A673 (cell line): ENCODE measurements at regions not wholly inside any gene's neighbourhood (a gene's known extent, or its start where the extent isn't known, plus 50 kb on each side); places are given as distances from the start of the nearest gene placed in this dataset.

Experiments used
- EZH2 ChIP-seq: fragments of 200-600 bp; sonication (generic); IDR thresholded peaks from 2 replicates; pipeline ENCODE4 v1.6.1; 2017; ENCODE audit warnings: borderline replicate concordance, low read depth, mild to moderate bottlenecking, mixed read lengths, antibody characterized with exemption, low read length; ENCODE audit not compliant: poor library complexity, severe bottlenecking
- TF ChIP-seq, protein P1 (sequence below): fragments of 300-800, 200-600 bp; sonication (generic); conservative IDR thresholded peaks from 2 replicates; pipeline ENCODE4 v1.5.1; 2017; ENCODE audit warnings: low read depth, mild to moderate bottlenecking, antibody characterized with exemption, low read length, moderate library complexity, mixed read lengths

DNA sequence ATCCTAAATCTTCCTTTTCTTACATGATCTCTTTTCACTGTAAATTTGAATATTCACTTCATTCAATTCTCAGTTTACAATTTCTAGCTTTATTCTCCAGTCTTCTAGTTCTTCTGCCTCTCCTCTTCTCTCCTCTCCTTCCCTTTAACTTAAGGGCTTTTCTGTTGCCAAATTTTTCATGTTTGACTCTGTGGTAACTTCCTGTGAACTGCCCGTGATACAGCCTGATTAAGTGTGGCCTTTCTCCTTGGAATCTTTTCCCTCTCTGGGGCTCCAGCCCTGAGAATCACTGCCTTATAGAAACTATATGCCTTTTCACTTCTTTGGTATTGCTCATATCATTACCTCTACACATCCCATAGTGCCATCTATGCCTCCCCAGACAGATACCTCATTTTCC is 1923.8 kb upstream of the CELF4 start:
- TF ChIP-seq, protein P1, sequence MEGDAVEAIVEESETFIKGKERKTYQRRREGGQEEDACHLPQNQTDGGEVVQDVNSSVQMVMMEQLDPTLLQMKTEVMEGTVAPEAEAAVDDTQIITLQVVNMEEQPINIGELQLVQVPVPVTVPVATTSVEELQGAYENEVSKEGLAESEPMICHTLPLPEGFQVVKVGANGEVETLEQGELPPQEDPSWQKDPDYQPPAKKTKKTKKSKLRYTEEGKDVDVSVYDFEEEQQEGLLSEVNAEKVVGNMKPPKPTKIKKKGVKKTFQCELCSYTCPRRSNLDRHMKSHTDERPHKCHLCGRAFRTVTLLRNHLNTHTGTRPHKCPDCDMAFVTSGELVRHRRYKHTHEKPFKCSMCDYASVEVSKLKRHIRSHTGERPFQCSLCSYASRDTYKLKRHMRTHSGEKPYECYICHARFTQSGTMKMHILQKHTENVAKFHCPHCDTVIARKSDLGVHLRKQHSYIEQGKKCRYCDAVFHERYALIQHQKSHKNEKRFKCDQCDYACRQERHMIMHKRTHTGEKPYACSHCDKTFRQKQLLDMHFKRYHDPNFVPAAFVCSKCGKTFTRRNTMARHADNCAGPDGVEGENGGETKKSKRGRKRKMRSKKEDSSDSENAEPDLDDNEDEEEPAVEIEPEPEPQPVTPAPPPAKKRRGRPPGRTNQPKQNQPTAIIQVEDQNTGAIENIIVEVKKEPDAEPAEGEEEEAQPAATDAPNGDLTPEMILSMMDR: no peak
- TF ChIP-seq EZH2: no peak
